ENCODE measurements at regions not wholly inside any gene's neighbourhood (a gene's known extent, or its start where the extent isn't known, plus 50 kb on each side); places are given as distances from the start of the nearest gene placed in this dataset.

DNA sequence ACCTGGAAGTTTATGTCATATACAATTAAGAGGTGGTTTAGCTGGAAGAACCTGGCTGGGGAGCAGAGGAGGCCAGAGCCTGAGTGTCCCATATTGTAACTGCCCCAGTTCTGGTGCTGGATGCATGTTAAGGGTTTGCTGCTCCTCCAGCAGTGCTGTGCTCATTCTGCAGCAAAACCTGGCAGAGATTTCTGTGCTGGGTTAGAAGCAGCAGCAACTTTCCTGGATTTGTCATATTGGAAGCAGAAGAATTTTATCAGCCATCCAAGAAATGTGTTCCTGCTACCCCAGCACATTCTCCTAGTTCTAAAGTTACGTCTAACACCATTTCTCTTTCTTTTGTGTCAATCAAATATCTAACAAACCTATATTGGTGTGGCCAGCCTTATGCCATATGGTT, 284.1 kb downstream of the TDRD15 start:
- TF ChIP-seq, protein P1, sequence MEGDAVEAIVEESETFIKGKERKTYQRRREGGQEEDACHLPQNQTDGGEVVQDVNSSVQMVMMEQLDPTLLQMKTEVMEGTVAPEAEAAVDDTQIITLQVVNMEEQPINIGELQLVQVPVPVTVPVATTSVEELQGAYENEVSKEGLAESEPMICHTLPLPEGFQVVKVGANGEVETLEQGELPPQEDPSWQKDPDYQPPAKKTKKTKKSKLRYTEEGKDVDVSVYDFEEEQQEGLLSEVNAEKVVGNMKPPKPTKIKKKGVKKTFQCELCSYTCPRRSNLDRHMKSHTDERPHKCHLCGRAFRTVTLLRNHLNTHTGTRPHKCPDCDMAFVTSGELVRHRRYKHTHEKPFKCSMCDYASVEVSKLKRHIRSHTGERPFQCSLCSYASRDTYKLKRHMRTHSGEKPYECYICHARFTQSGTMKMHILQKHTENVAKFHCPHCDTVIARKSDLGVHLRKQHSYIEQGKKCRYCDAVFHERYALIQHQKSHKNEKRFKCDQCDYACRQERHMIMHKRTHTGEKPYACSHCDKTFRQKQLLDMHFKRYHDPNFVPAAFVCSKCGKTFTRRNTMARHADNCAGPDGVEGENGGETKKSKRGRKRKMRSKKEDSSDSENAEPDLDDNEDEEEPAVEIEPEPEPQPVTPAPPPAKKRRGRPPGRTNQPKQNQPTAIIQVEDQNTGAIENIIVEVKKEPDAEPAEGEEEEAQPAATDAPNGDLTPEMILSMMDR (IDR thresholded peaks at IDR 0.05): no peak
- TF ChIP-seq POLR2AphosphoS5 (IDR thresholded peaks at IDR 0.05): no peak
- no peak for TF ChIP-seq POLR2A (IDR thresholded peaks at IDR 0.05)
- WGBS: 88% methylated on average over 1 of the region's 1 CpG
- Histone ChIP-seq H3K4me1 (replicated peaks) (no peaks in the 10 kb centered on the region), H3K36me3 (no peaks in the 10 kb centered on the region), H3K27me3 (replicated peaks; ENCODE audit: insufficient read depth) (no peaks in the 10 kb centered on the region), H3K9me3 (no peaks in the 10 kb centered on the region), H3K4me3 (no peak overlapping the region), H3K27ac (no peak overlapping the region)
- intact Hi-C loops (cut with DNase I): no loop called here
- DNase-seq (ENCODE audit: low spot score): no peak

DNA sequence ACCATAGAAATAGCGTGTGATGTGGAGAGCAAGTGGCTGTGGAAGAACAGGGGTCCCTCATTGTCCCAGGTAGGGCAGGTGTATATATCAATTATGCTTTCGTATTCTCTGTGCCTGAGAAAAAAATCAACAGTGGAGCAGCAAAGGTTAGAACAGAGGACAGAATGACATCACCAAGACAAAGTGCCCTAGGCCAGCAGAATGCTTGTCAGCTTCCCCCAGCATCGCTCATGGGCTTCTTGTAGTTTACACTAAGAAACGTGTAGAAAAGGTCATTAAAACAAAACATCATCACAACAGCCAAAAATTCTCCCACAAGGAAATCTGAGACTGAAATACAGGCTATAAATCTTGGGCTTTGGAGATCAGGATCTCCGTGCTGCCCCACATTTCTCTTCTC, 288.0 kb downstream of the TDRD15 start:
- no peak overlapping the region for H3K4me3 ChIP-seq
- no peaks in the 10 kb centered on the region for H3K9me3 ChIP-seq
- no peaks in the 10 kb centered on the region for H3K4me1 ChIP-seq (replicated peaks)
- DNase-seq (ENCODE audit: low spot score): no peak
- TF ChIP-seq POLR2AphosphoS5 (IDR thresholded peaks at IDR 0.05) (no peak), POLR2A (IDR thresholded peaks at IDR 0.05) (no peak)
- TF ChIP-seq, protein P1 (IDR thresholded peaks at IDR 0.05): no peak
- WGBS: 43% methylated on average over 5 of the region's 5 CpGs
- no peak overlapping the region for H3K27ac ChIP-seq
- no peaks in the 10 kb centered on the region for H3K36me3 ChIP-seq
- no peaks in the 10 kb centered on the region for H3K27me3 ChIP-seq (replicated peaks; ENCODE audit: insufficient read depth)
- intact Hi-C loops (cut with DNase I): no loop called here

DNA sequence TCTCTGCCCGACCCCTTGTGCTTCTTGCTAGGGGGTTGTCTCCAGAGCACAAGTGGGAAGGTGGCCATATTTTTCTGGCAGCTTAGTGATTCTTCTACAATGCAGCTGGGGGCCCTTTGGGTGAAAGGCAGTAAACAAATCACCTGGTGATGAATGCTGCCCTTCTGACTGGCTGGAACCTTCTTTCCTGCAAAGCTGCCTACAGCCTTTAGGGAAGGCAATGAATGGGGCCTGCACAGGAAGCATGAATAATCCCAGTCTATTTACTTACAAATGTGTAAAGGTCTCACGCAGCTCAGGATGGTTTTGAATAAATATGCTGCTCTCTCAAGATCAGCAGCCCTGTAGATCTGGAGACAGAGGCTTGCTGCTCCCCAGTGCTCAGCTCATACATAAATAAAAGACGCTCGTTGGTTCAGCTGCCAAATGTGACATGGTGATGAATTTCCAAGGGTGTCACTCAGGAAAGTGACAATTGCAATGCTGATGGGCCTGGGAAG, 289.2 kb downstream of the TDRD15 start:
- WGBS: 78% methylated on average over 4 of the region's 4 CpGs
- no peak overlapping the region for H3K27ac ChIP-seq
- no peak for DNase-seq (ENCODE audit: low spot score)
- no peaks in the 10 kb centered on the region for H3K9me3 ChIP-seq
- no peaks in the 10 kb centered on the region for H3K36me3 ChIP-seq
- TF ChIP-seq, protein P1 (IDR thresholded peaks at IDR 0.05): no peak
- TF ChIP-seq POLR2AphosphoS5 (IDR thresholded peaks at IDR 0.05) (no peak), POLR2A (IDR thresholded peaks at IDR 0.05) (no peak)
- intact Hi-C loops (cut with DNase I): no loop called here
- H3K4me1 ChIP-seq (replicated peaks): no peaks in the 10 kb centered on the region
- no peak overlapping the region for H3K4me3 ChIP-seq
- H3K27me3 ChIP-seq (replicated peaks; ENCODE audit: insufficient read depth): no peaks in the 10 kb centered on the region

DNA sequence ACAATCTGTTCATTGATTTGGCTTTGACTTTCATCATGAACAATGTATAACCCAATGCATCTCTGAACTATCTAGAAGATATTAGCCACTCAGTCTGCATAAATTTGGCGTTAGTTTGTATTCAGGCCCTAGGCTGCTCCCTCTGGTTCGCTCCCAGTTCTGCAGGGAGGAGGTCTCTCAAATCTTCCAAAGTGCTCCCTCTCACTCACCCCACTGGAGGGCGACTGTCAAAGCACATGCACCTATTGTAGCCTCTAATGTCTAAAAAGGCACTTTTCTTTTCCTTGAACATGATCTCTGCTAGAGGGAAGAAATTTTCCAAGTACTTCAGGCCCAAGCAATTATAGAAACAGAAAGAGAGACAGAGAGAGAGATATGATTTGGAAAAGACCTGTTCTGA, 291.5 kb downstream of the TDRD15 start:
- intact Hi-C loops (cut with DNase I): no loop called here
- Histone ChIP-seq H3K27ac (no peak overlapping the region), H3K4me3 (no peak overlapping the region), H3K27me3 (replicated peaks; ENCODE audit: insufficient read depth) (no peaks in the 10 kb centered on the region), H3K4me1 (replicated peaks) (no peaks in the 10 kb centered on the region), H3K9me3 (no peaks in the 10 kb centered on the region), H3K36me3 (no peaks in the 10 kb centered on the region)
- TF ChIP-seq POLR2AphosphoS5 (IDR thresholded peaks at IDR 0.05) (no peak), POLR2A (IDR thresholded peaks at IDR 0.05) (no peak)
- TF ChIP-seq, protein P1 (IDR thresholded peaks at IDR 0.05): no peak
- no peak for DNase-seq (ENCODE audit: low spot score)
- 78% methylated on average over 3 of the region's 3 CpGs for WGBS

DNA sequence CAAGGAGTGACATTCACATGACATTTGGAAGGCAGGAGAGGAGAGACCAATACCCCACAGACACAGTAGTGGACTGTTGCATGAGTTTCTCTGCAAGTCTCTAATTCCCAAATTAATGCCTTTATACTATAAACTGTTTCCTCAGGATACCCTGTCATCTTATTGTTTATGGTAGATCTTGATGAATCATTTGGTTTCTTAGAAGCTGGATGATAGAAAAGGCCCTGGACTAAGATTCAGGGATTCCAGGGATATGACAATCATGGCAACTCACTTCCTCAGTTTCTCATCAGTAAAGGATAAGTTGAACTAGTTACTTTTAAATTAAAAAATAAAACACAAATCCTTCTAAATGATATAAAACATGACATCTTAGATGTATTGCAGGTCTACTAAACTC, 292.5 kb downstream of the TDRD15 start:
- Histone ChIP-seq H3K4me3 (no peak overlapping the region), H3K9me3 (no peaks in the 10 kb centered on the region), H3K27me3 (replicated peaks; ENCODE audit: insufficient read depth) (no peaks in the 10 kb centered on the region), H3K36me3 (no peaks in the 10 kb centered on the region), H3K27ac (no peak overlapping the region), H3K4me1 (replicated peaks) (no peaks in the 10 kb centered on the region)
- no peak for DNase-seq (ENCODE audit: low spot score)
- intact Hi-C loops (cut with DNase I): no loop called here
- no peak for TF ChIP-seq POLR2AphosphoS5 (IDR thresholded peaks at IDR 0.05)
- no peak for TF ChIP-seq POLR2A (IDR thresholded peaks at IDR 0.05)
- TF ChIP-seq, protein P1 (IDR thresholded peaks at IDR 0.05): no peak
